GM12878 (cell line): ENCODE measurements at regions not wholly inside any gene's neighbourhood (a gene's known extent, or its start where the extent isn't known, plus 50 kb on each side); places are given as distances from the start of the nearest gene placed in this dataset.

Experiments
- CREM ChIP-seq: IDR thresholded peaks from 2 replicates; pipeline ENCODE4 v1.6.1; 2014; ENCODE audit warnings: antibody characterized with exemption, low read depth
- EZH2 ChIP-seq: IDR thresholded peaks from 2 replicates; pipeline ENCODE4 v1.6.1; 2012; ENCODE audit warnings: low read depth, mild to moderate bottlenecking, control low read depth, inconsistent platforms, low read length, borderline replicate concordance; ENCODE audit not compliant: control insufficient read depth
- RELA ChIP-seq: fragments of 450-650 bp; IDR thresholded peaks from 2 replicates; pipeline ENCODE4 v1.8.0; 2014; ENCODE audit warnings: borderline replicate concordance; ENCODE audit not compliant: partially characterized antibody
- TF ChIP-seq, protein P1 (sequence below), 3 experiments: IDR thresholded peaks in 2 of 3; conservative IDR thresholded peaks in 1 of 3; 2 replicates each; pipeline ENCODE4 v1.5.1; 2011; ENCODE audit warnings: low read depth in 3 of 3, low read length in 3 of 3, mild to moderate bottlenecking in 3 of 3, control low read depth in 2 of 3, moderate library complexity in 2 of 3, inconsistent platforms in 1 of 3, mixed read lengths in 1 of 3; ENCODE audit not compliant: control insufficient read depth in 2 of 3, insufficient read depth in 1 of 3; ENCODE audit errors: extremely low read depth in 1 of 3

DNA sequence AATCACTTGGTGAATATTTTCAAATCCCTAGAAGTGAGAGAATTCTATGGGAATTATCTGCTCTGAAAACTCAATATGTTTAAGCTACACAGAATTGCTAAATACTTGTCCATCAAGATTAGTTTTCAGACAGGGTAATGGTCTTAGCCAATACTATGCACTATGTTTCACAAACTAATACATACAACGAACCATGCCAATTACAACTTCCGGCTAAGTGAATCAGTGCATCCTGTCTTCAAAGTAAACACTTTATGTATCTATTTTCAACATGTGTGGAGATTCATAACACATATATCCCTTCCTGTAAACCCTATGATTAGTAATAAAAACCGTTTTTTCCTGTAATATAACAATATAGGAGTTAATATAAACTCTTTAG lies 181.5 kb downstream of the POSTN start:
- TF ChIP-seq EZH2 (no peak), CREM (no peak), RELA (no peak)
- TF ChIP-seq, protein P1, sequence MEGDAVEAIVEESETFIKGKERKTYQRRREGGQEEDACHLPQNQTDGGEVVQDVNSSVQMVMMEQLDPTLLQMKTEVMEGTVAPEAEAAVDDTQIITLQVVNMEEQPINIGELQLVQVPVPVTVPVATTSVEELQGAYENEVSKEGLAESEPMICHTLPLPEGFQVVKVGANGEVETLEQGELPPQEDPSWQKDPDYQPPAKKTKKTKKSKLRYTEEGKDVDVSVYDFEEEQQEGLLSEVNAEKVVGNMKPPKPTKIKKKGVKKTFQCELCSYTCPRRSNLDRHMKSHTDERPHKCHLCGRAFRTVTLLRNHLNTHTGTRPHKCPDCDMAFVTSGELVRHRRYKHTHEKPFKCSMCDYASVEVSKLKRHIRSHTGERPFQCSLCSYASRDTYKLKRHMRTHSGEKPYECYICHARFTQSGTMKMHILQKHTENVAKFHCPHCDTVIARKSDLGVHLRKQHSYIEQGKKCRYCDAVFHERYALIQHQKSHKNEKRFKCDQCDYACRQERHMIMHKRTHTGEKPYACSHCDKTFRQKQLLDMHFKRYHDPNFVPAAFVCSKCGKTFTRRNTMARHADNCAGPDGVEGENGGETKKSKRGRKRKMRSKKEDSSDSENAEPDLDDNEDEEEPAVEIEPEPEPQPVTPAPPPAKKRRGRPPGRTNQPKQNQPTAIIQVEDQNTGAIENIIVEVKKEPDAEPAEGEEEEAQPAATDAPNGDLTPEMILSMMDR (IDR thresholded peaks at IDR 0.05 in 2 of 3, conservative IDR thresholded peaks at IDR 0.05 in 1 of 3; ENCODE audit: control insufficient read depth in 2 of 3, extremely low read depth in 1 of 3, insufficient read depth in 1 of 3, low read depth in 3 of 3, low read length in 3 of 3), result no peak
